ENCODE measurements at regions not wholly inside any gene's neighbourhood (a gene's known extent, or its start where the extent isn't known, plus 50 kb on each side); places are given as distances from the start of the nearest gene placed in this dataset.

- DNase-seq, result no peak
- intact Hi-C loops (cut with micrococcal nuclease; ENCODE audit: unreplicated experiment), result no loop called here
- Mint-ChIP-seq H3K9me3 (ENCODE audit: low read depth, unreplicated experiment) (peaks cover 14% of the 10 kb centered on the region), H3K27ac (ENCODE audit: unreplicated experiment) (no peak overlapping the region), H3K36me3 (ENCODE audit: insufficient read depth, unreplicated experiment) (no peaks in the 10 kb centered on the region), H3K4me1 (ENCODE audit: low read depth, unreplicated experiment) (no peaks in the 10 kb centered on the region), H3K27me3 (ENCODE audit: unreplicated experiment) (no peaks in the 10 kb centered on the region), H3K4me3 (ENCODE audit: low read depth, unreplicated experiment) (no peak overlapping the region)
- TF ChIP-seq, protein P1, sequence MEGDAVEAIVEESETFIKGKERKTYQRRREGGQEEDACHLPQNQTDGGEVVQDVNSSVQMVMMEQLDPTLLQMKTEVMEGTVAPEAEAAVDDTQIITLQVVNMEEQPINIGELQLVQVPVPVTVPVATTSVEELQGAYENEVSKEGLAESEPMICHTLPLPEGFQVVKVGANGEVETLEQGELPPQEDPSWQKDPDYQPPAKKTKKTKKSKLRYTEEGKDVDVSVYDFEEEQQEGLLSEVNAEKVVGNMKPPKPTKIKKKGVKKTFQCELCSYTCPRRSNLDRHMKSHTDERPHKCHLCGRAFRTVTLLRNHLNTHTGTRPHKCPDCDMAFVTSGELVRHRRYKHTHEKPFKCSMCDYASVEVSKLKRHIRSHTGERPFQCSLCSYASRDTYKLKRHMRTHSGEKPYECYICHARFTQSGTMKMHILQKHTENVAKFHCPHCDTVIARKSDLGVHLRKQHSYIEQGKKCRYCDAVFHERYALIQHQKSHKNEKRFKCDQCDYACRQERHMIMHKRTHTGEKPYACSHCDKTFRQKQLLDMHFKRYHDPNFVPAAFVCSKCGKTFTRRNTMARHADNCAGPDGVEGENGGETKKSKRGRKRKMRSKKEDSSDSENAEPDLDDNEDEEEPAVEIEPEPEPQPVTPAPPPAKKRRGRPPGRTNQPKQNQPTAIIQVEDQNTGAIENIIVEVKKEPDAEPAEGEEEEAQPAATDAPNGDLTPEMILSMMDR (IDR thresholded peaks at IDR 0.05; ENCODE audit: unreplicated experiment), result no peak
- CTCF ChIA-PET, result no interaction called here
- BruUV-seq (replicated peaks), result no TSS peak
Measured at GRCh38 chr5:125254267-125254666, 507.8 kb upstream of the ZNF608 start.

DNA sequence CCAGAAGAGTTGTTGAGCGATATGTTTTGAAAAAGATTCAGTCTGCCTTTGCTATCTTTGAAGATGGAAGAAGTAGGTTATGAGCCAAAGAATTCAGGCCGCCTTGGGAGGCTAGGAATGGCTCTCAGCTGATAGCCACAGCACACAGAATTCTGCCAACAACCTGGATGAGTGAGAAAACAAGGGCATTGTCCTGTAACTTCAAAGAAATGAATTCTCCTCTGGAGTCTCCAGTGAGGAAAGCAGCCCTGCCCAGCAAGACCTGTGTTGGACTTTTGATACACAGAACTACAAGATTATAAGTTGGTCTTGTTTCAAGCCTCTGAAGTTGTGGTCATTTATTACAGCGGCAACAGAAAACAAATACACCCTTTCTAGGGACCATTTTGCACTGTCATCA, 509.9 kb upstream of the ZNF608 start:
- DNase-seq, result no peak
- intact Hi-C loops (cut with micrococcal nuclease; ENCODE audit: unreplicated experiment), result no loop called here
- Mint-ChIP-seq H3K4me3 (ENCODE audit: low read depth, unreplicated experiment) (no peak overlapping the region), H3K9me3 (ENCODE audit: low read depth, unreplicated experiment) (peaks cover 14% of the 10 kb centered on the region), H3K27ac (ENCODE audit: unreplicated experiment) (no peak overlapping the region), H3K36me3 (ENCODE audit: insufficient read depth, unreplicated experiment) (no peaks in the 10 kb centered on the region), H3K27me3 (ENCODE audit: unreplicated experiment) (no peaks in the 10 kb centered on the region), H3K4me1 (ENCODE audit: low read depth, unreplicated experiment) (no peaks in the 10 kb centered on the region)
- CTCF ChIA-PET, result no interaction called here
- no TSS peak for BruUV-seq (replicated peaks)
- TF ChIP-seq, protein P1 (IDR thresholded peaks at IDR 0.05; ENCODE audit: unreplicated experiment), result no peak

DNA sequence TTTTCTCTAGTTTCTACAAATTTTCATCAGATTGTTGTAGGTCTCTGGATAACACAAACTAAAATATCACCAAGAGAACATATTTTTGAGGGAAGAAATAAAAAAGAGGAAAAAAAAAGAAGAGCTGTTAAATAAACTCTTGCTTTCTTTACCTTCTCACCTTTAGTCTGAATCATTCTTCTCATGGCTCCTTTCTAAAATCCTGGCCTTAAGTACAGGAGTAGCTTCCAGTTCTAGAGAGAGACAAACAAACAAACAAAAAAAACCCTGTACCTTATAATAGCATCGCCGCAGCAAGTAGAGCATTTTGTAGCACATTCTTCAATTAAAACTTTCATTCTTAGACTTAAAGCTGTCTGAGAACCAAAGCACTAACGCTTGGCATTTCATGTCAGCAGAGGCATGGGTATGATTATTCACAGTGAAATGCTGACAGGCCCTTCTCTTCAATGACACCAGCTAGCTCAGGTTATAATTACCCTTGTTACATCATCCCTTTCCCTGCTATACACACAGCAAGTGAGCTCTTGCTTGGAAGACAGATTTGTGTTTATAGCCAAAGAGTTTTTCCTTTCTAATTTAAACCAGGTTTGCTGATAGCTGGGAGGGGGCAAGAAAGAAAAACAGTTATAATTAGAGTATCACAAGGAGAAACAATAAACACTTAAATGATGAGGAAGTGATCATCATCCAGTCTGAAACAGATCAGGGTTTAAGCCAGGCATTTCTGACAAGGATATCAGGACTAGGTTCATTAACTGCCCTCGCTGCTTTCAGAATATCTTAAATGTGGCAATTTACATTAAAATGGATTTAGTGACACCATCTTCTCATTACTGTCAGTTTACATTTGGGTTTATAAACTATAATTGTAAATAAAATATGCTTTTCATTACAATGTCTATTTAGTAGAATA, 510.9 kb upstream of the ZNF608 start:
- Mint-ChIP-seq H3K4me1 (ENCODE audit: low read depth, unreplicated experiment) (no peaks in the 10 kb centered on the region), H3K27ac (ENCODE audit: unreplicated experiment) (no peak overlapping the region), H3K27me3 (ENCODE audit: unreplicated experiment) (no peaks in the 10 kb centered on the region), H3K9me3 (ENCODE audit: low read depth, unreplicated experiment) (peaks cover 9% of the 10 kb centered on the region), H3K36me3 (ENCODE audit: insufficient read depth, unreplicated experiment) (no peaks in the 10 kb centered on the region), H3K4me3 (ENCODE audit: low read depth, unreplicated experiment) (no peak overlapping the region)
- DNase-seq, result no peak
- intact Hi-C loops (cut with micrococcal nuclease; ENCODE audit: unreplicated experiment), result no loop called here
- CTCF ChIA-PET, result no interaction called here
- no TSS peak for BruUV-seq (replicated peaks)
- TF ChIP-seq, protein P1 (IDR thresholded peaks at IDR 0.05; ENCODE audit: unreplicated experiment), result no peak

GRCh38 chr5:125257997-125258396, 511.6 kb upstream of the ZNF608 start:
- BruUV-seq (replicated peaks), result no TSS peak
- H3K9me3 Mint-ChIP-seq (ENCODE audit: low read depth, unreplicated experiment), result peaks cover 9% of the 10 kb centered on the region
- no peaks in the 10 kb centered on the region for H3K27me3 Mint-ChIP-seq (ENCODE audit: unreplicated experiment)
- TF ChIP-seq, protein P1 (IDR thresholded peaks at IDR 0.05; ENCODE audit: unreplicated experiment), result no peak
- H3K4me1 Mint-ChIP-seq (ENCODE audit: low read depth, unreplicated experiment), result no peaks in the 10 kb centered on the region
- no peak overlapping the region for H3K4me3 Mint-ChIP-seq (ENCODE audit: low read depth, unreplicated experiment)
- no peak overlapping the region for H3K27ac Mint-ChIP-seq (ENCODE audit: unreplicated experiment)
- H3K36me3 Mint-ChIP-seq (ENCODE audit: insufficient read depth, unreplicated experiment), result no peaks in the 10 kb centered on the region
- CTCF ChIA-PET, result no interaction called here
- intact Hi-C loops (cut with micrococcal nuclease; ENCODE audit: unreplicated experiment), result no loop called here
- no peak for DNase-seq
